Suprapubic skin (tissue), 4 donors: ENCODE measurements at regions not wholly inside any gene's neighbourhood (a gene's known extent, or its start where the extent isn't known, plus 50 kb on each side); places are given as distances from the start of the nearest gene placed in this dataset.

ENCODE experiments used
- EP300 ChIP-seq: sonication (generic); formaldehyde crosslinking; IDR thresholded peaks from one replicate; pipeline ENCODE4 v1.6.1; 2017; ENCODE audit warnings: antibody characterized with exemption
- POLR2A ChIP-seq, 2 donors: fragments of 450-650 bp; IDR thresholded peaks; one replicate each; pipeline ENCODE4 v1.6.1; 2017; ENCODE audit warnings: antibody characterized with exemption in 2 of 2, mild to moderate bottlenecking in 2 of 2, moderate library complexity in 2 of 2
- POLR2AphosphoS5 ChIP-seq, 3 donors: sonication (generic); formaldehyde crosslinking; IDR thresholded peaks; one replicate each; pipeline ENCODE4 v1.6.1; 2017; ENCODE audit warnings: antibody characterized with exemption in 3 of 3
- TF ChIP-seq, protein P1 (sequence below), 2 donors: fragments of 200-600 bp in 1 of 2; fragments of 450-650 bp in 1 of 2; sonication (generic) in 1 of 2; IDR thresholded peaks; one replicate each; pipeline ENCODE4 v1.5.1; 2016 to 2019; ENCODE audit warnings: antibody characterized with exemption in 2 of 2, mild to moderate bottlenecking in 1 of 2, moderate library complexity in 1 of 2

DNA sequence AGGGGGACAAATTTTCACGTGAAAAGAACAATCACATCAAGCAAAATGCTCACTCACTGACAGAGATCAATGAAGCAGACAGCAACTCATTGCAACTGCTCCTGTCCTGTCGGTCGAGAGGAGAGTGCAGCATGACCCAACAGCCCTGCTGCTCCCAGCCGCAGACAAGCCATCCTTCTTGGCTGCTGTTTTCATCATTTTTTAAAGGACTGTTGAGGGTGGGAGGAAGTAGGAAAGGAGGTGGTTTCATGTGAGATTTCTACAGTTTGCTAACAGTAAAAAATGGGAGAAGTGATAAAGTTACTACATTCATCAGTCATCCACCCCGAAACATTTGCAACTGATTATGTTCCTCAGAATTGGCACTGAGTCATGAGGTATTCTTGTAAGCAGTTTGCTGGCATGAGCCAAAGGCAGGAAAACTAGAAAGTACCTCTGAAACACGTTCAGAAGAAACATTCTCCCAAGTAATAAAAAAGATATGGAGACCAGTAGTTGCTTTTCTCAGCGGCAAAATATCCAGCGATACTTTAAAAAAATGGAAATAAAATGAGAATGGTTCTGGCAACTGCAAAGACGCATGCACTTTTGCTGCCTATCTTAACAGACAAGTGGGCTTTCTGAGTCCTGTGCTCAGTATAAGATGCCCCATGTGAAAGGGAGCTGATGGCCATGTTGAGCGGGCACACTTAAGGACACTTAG, 72.0 kb upstream of the CLDN14 start:
- no peak for TF ChIP-seq POLR2A (IDR thresholded peaks at IDR 0.05)
- no peak for TF ChIP-seq POLR2AphosphoS5 (IDR thresholded peaks at IDR 0.05)
- TF ChIP-seq, protein P1, sequence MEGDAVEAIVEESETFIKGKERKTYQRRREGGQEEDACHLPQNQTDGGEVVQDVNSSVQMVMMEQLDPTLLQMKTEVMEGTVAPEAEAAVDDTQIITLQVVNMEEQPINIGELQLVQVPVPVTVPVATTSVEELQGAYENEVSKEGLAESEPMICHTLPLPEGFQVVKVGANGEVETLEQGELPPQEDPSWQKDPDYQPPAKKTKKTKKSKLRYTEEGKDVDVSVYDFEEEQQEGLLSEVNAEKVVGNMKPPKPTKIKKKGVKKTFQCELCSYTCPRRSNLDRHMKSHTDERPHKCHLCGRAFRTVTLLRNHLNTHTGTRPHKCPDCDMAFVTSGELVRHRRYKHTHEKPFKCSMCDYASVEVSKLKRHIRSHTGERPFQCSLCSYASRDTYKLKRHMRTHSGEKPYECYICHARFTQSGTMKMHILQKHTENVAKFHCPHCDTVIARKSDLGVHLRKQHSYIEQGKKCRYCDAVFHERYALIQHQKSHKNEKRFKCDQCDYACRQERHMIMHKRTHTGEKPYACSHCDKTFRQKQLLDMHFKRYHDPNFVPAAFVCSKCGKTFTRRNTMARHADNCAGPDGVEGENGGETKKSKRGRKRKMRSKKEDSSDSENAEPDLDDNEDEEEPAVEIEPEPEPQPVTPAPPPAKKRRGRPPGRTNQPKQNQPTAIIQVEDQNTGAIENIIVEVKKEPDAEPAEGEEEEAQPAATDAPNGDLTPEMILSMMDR (IDR thresholded peaks at IDR 0.05) = no peak
- no peak for TF ChIP-seq EP300
